ENCODE measurements at regions not wholly inside any gene's neighbourhood (a gene's known extent, or its start where the extent isn't known, plus 50 kb on each side); places are given as distances from the start of the nearest gene placed in this dataset.

- no peak for DNase-seq (ENCODE audit: low read depth, low spot score)
- no peak for TF ChIP-seq CTCF (IDR thresholded peaks at IDR 0.05; ENCODE audit: low read depth, low read length)
- in situ Hi-C loops (cut with HindIII; ENCODE audit: low sequenced_read_pairs) = no loop called here
- H3K4me3 ChIP-seq (ENCODE audit: low read depth, low read length) = no peak overlapping the region
Observed at GRCh38 chr13:37366044-37366770, 232.4 kb downstream of the POSTN start.

GRCh38 chr13:37365496-37365895 is 233.1 kb downstream of the POSTN start:
- H3K4me3 ChIP-seq (ENCODE audit: low read depth, low read length) = no peak overlapping the region
- TF ChIP-seq CTCF (IDR thresholded peaks at IDR 0.05; ENCODE audit: low read depth, low read length) = no peak
- in situ Hi-C loops (cut with HindIII; ENCODE audit: low sequenced_read_pairs) = no loop called here
- no peak for DNase-seq (ENCODE audit: low read depth, low spot score)

GRCh38 chr13:37364956-37365355 is 233.6 kb downstream of the POSTN start:
- H3K4me3 ChIP-seq (ENCODE audit: low read depth, low read length) = no peak overlapping the region
- in situ Hi-C loops (cut with HindIII; ENCODE audit: low sequenced_read_pairs) = no loop called here
- no peak for TF ChIP-seq CTCF (IDR thresholded peaks at IDR 0.05; ENCODE audit: low read depth, low read length)
- DNase-seq (ENCODE audit: low read depth, low spot score) = no peak

GRCh38 chr13:37364007-37364406 is 234.6 kb downstream of the POSTN start:
- DNase-seq (ENCODE audit: low read depth, low spot score) = no peak
- H3K4me3 ChIP-seq (ENCODE audit: low read depth, low read length) = no peak overlapping the region
- in situ Hi-C loops (cut with HindIII; ENCODE audit: low sequenced_read_pairs) = no loop called here
- no peak for TF ChIP-seq CTCF (IDR thresholded peaks at IDR 0.05; ENCODE audit: low read depth, low read length)

- DNase-seq (ENCODE audit: low read depth, low spot score) = no peak
- in situ Hi-C loops (cut with HindIII; ENCODE audit: low sequenced_read_pairs) = no loop called here
- TF ChIP-seq CTCF (IDR thresholded peaks at IDR 0.05; ENCODE audit: low read depth, low read length) = no peak
Observed at GRCh38 chr13:37361608-37362007, 237.0 kb downstream of the POSTN start.

GRCh38 chr13:37360556-37360955 is 238.0 kb downstream of the POSTN start:
- H3K4me3 ChIP-seq (ENCODE audit: low read depth, low read length) = no peak overlapping the region
- peak; percentile 13 for DNase-seq (ENCODE audit: low read depth, low spot score)

More at GRCh38 chr13:37361608-37362007, 237.0 kb downstream of the POSTN start:
- no peak overlapping the region for H3K4me3 ChIP-seq (ENCODE audit: low read depth, low read length)

More at GRCh38 chr13:37360556-37360955, 238.0 kb downstream of the POSTN start:
- in situ Hi-C loops (cut with HindIII; ENCODE audit: low sequenced_read_pairs) = no loop called here
- TF ChIP-seq CTCF (IDR thresholded peaks at IDR 0.05; ENCODE audit: low read depth, low read length) = no peak
